GM12875 (cell line): ENCODE measurements at regions not wholly inside any gene's neighbourhood (a gene's known extent, or its start where the extent isn't known, plus 50 kb on each side); places are given as distances from the start of the nearest gene placed in this dataset.

Experiments used
- H3K4me3 ChIP-seq: one replicate; pipeline ENCODE4 v1.5.1; 2011; ENCODE audit warnings: low read depth, low read length, control low read depth
- TF ChIP-seq, protein P1 (sequence below): IDR thresholded peaks from 2 replicates; pipeline ENCODE4 v1.5.1; 2011; ENCODE audit warnings: low read depth, mild to moderate bottlenecking, control low read depth, inconsistent platforms, low read length, moderate library complexity, borderline replicate concordance; ENCODE audit not compliant: insufficient read depth

DNA sequence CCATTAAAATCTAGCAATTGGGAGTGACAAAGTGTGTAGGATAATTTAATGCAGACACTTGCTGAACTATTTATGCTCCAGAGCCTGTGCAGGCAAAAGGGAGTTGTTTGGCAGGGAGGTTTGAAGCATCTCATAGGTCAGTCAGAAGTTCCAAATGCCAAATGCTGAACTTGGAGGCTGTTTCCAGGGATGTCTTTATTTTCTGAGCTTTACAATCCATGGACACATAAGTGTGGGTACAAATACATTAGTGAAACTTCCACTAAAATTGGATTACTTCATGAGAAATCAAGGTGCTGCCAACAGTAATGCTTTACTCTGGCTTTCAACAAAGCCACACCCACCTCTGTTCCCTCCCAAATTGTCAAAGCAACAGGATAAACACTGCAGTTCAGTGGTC lies 422.1 kb upstream of the SETBP1 start:
- no peak overlapping the region for H3K4me3 ChIP-seq
- TF ChIP-seq, protein P1, sequence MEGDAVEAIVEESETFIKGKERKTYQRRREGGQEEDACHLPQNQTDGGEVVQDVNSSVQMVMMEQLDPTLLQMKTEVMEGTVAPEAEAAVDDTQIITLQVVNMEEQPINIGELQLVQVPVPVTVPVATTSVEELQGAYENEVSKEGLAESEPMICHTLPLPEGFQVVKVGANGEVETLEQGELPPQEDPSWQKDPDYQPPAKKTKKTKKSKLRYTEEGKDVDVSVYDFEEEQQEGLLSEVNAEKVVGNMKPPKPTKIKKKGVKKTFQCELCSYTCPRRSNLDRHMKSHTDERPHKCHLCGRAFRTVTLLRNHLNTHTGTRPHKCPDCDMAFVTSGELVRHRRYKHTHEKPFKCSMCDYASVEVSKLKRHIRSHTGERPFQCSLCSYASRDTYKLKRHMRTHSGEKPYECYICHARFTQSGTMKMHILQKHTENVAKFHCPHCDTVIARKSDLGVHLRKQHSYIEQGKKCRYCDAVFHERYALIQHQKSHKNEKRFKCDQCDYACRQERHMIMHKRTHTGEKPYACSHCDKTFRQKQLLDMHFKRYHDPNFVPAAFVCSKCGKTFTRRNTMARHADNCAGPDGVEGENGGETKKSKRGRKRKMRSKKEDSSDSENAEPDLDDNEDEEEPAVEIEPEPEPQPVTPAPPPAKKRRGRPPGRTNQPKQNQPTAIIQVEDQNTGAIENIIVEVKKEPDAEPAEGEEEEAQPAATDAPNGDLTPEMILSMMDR: no peak

DNA sequence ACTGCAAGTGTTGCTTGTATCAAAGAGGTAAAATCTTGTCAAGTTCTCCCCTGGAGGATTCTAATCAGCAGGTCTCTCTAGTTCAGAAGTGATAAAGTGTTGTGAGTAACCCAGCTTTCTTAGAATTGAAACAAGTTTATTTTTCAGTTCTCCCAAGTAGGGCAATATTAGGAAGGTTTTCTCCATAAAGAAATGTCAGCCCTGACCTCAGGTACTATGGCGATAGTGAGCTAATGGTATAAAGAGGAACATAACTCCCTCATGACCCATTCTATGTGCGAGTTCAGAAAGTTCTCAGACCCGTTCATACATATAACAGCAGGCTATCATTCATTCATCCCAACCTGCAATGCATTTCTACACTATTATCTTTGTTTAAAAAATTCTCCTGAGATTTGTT lies 421.1 kb upstream of the SETBP1 start:
- no peak overlapping the region for H3K4me3 ChIP-seq
- TF ChIP-seq, protein P1: no peak

DNA sequence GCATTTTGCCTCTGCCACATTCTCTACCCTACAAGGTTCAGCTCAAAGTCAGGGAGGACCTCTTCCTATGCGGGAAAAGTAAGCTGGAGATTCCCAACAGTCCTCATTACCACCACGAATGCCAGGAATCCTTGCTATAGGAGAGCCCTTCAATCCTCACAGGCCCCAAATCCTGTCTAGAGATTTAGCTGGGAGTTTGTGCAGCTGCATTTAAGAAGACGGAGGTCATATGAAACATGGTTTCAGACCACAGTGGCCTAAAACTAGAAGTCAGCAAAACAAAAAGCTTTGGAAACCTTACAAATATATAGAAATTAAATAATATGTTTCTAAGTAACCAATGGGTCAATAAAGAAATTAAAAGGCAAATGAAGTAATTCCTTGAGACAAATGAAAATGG lies 415.3 kb upstream of the SETBP1 start:
- H3K4me3 ChIP-seq: no peak overlapping the region
- TF ChIP-seq, protein P1: no peak

DNA sequence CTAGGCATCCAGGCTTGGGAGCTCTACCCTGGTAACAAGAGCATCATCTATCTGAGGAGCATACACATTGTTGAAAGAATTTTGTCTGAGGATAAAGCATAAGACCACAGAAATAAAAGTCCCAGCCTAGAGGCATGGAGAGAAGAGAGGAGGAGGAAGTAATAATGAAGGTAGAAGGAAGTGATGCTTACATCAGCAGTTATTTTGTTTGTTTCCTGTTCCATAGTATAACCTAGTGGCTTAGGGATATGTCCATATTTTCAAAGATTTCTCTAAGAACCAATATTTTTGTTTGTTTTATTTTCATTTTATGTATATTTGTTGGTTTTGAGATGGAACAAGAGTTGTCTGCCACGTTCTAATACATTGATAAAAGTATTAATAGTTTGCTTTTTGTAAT lies 407.4 kb upstream of the SETBP1 start:
- TF ChIP-seq, protein P1: no peak
- H3K4me3 ChIP-seq: no peak overlapping the region

DNA sequence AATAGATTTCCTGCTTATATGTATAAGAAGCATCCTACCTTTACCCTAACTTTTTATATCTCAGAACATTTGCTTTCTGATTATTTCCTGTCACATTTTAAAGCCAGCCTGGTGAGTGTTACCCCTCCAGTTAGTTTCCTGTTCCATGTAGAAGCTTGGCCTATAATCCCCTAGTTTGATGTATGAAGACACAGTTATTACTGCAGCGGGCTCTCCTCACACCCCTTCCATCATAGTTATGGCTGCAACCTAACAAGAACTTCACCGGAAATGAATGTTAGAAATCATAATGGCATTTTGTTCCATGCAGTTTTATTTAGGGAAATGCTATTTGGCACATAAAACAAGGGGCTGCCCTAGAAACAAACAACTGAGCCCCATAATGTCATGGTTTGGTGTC lies 400.2 kb upstream of the SETBP1 start:
- TF ChIP-seq, protein P1: no peak
- no peak overlapping the region for H3K4me3 ChIP-seq

DNA sequence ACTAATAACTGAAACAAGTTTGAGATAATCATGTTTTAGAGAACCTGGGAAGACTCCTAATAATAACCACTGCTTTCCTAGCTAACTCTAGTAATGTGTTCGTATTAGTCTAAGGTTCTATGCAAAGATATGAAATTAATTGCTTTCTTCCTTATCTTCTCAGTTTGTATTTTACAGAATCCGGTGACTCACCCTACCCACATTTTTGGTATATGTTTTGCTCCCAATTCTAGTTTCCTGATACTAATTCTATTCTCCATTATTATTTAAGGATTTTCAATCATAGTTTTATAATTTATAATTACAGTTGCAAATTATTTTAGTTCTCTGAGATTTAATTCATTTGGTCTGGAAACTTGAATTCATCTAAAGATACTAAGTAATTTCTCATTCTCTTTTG lies 394.6 kb upstream of the SETBP1 start:
- TF ChIP-seq, protein P1: no peak
- H3K4me3 ChIP-seq: no peak overlapping the region

DNA sequence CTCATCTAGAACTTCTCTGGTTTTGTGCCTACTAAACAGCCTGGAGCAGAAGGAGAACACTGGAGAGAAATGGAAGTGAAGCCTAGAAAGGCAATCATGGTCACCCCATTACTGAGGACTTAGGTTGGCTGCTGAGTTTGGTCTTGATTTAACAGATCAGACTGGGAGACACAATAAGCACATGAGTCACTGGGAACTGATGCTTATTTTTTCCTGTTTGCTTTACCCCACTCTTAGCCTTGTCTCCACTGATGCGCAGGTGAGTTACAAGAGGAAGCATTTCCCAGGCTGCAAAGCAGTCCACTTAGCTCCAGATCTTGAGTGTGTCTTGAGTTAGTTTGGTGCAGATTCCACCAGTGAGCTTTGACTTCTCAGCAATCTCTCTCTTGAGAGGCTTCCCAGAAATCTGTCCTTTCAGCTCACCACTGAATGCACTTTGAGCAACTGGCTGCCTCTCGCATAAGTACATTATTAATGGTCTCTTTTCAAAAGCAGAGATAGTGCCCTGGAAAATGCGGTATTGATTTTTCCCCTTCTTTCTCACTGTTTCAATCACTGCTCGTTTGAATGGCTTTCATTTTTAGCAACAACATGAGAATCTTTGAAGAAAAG lies 390.2 kb upstream of the SETBP1 start:
- no peak overlapping the region for H3K4me3 ChIP-seq
- TF ChIP-seq, protein P1: no peak
